HL-60 (cell line): ENCODE measurements at regions not wholly inside any gene's neighbourhood (a gene's known extent, or its start where the extent isn't known, plus 50 kb on each side); places are given as distances from the start of the nearest gene placed in this dataset.

Source experiments
- CTCF ChIP-seq: IDR thresholded peaks from one replicate; pipeline ENCODE4 v1.5.1; 2011; ENCODE audit warnings: low read length, control low read depth, inconsistent platforms; ENCODE audit not compliant: insufficient read depth
- GABPA ChIP-seq: IDR thresholded peaks from 2 replicates; pipeline ENCODE4 v1.6.1; 2012; ENCODE audit warnings: low read depth
- POLR2AphosphoS5 ChIP-seq: IDR thresholded peaks from 2 replicates; pipeline ENCODE4 v1.6.1; 2012; ENCODE audit warnings: low read depth
- REST ChIP-seq: IDR thresholded peaks from 2 replicates; pipeline ENCODE4 v1.6.1; 2012; ENCODE audit warnings: low read depth; ENCODE audit not compliant: insufficient replicate concordance
- SPI1 ChIP-seq: IDR thresholded peaks from 2 replicates; pipeline ENCODE4 v1.6.1; 2012; ENCODE audit warnings: low read depth, mild to moderate bottlenecking, borderline replicate concordance

DNA sequence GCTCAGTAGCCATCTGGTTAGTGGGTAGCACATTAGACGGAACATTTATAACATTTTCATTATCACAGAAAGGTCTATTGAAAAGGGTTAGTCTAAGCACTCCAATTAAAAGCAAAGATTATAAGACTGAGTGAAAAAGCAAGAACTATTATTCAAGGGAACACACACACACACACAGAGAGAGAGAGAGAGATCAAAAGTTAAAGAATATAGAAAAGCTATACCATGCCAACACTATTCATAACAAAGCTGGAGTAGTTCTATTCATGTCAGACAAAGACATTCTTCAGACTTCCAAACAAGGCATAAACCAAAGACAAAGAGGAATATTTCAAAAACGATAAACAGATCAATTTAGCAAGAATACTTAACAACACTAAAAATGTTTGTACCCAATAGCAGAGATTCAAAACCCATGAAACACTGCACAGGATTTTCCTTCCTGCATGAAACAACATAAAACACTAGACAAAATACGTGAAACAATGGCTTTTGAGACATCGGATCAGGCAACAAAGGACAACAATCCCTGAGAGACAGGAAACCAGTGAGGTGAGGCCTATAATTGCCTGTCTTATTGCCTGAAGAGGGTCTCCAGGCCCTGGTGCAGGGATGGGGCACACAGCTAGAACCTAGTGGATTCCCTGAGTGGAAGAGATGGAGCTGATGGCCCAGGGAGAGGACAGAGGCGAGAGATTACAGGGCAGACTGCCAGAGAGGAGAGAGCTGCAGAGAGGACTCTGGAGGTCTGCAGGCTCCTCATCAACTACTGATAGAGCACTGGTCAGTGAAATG is 83.6 kb upstream of the NPAS2 start:
- TF ChIP-seq CTCF (no peak), GABPA (no peak), POLR2AphosphoS5 (no peak), SPI1 (no peak), REST (no peak)
